ENCODE measurements at regions not wholly inside any gene's neighbourhood (a gene's known extent, or its start where the extent isn't known, plus 50 kb on each side); places are given as distances from the start of the nearest gene placed in this dataset.

DNA sequence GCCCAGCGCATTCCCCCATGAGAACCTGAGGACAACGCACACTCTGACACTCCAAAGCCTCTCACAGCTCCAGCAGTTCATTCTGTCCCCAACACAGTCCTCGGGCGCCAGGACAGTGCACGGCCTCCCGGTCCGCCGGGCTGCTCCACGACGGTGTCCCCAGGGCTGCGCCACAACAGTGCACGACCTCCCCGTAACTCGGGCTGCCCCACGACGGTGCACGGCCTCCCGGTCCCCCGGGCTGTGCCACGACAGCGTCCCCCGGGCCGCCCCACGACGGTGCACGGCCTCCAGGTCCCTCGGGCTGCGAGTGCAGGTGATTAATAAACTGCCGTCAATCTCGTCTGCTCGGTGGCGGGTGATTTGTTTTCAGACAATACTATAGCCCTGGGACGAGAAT lies 585.1 kb upstream of the FRG1 start:
- TF ChIP-seq CTCF (IDR thresholded peaks at IDR 0.05) = no peak
- TF ChIP-seq EP300 (IDR thresholded peaks at IDR 0.05) = no peak
